Calu3 (cell line): ENCODE measurements at regions not wholly inside any gene's neighbourhood (a gene's known extent, or its start where the extent isn't known, plus 50 kb on each side); places are given as distances from the start of the nearest gene placed in this dataset.

Experiments
- BruUV-seq: library from RNA; stranded (reverse); fragments of 400-500 nt; replicated peaks from 2 replicates; lab custom pipeline; 2021; lab: Mats Ljungman, UMichigan
- CTCF ChIA-PET: fragments of 300-600 bp; sonication (Branson Sonifier 250); formaldehyde crosslinking; loops from one replicate; lab custom pipeline; 2022; ENCODE audit warnings: antibody characterized with exemption; lab: Charles Lee
- DNase-seq: peaks from one replicate; pipeline ENCODE4 v3.0.0; 2022
- H3K27ac Mint-ChIP-seq: one replicate; pipeline ENCODE4 v1.8.0; 2022; ENCODE audit warnings: mixed read lengths; ENCODE audit not compliant: unreplicated experiment
- H3K27me3 Mint-ChIP-seq: one replicate; pipeline ENCODE4 v1.8.0; 2022; ENCODE audit warnings: mixed read lengths; ENCODE audit not compliant: unreplicated experiment
- H3K36me3 Mint-ChIP-seq: one replicate; pipeline ENCODE4 v1.8.0; 2022; ENCODE audit warnings: mild to moderate bottlenecking, moderate library complexity, mixed read lengths; ENCODE audit not compliant: insufficient read depth, unreplicated experiment
- H3K4me1 Mint-ChIP-seq: one replicate; pipeline ENCODE4 v1.8.0; 2022; ENCODE audit warnings: mild to moderate bottlenecking, low read depth, mixed read lengths; ENCODE audit not compliant: unreplicated experiment
- H3K4me3 Mint-ChIP-seq: one replicate; pipeline ENCODE4 v1.8.0; 2022; ENCODE audit warnings: mild to moderate bottlenecking, low read depth, moderate library complexity, mixed read lengths; ENCODE audit not compliant: unreplicated experiment
- H3K9me3 Mint-ChIP-seq: one replicate; pipeline ENCODE4 v1.8.0; 2022; ENCODE audit warnings: low read depth, mixed read lengths; ENCODE audit not compliant: unreplicated experiment
- intact Hi-C: fragments of 100-400 bp; cut with micrococcal nuclease; formaldehyde crosslinking; loops from one replicate; pipeline ENCODE4 v1.10.0; 2022; ENCODE audit not compliant: unreplicated experiment
- TF ChIP-seq, protein P1 (sequence below): fragments of 200-600 bp; IDR thresholded peaks from one replicate; pipeline ENCODE4 v1.8.0; 2022; ENCODE audit warnings: antibody characterized with exemption; ENCODE audit not compliant: unreplicated experiment

DNA sequence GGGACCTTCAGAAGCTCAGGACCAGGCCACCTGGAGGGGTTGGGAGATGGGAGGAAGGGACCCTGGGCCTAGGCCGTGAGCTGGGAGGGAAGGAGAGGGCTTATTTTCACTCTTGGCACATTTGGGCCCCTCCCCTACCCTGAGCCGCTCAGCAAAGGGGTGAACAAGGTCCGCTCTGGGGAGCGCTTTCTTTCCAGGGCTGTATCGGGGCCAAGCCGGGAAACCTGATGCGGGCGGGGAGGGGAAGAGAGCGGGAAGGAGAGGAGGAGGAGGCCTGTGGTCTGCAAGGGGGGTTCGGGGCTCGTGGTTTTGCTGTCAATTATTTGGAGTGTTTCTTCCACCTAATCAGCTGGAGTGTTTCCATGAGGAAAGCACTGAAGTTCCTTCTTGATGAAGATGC, 62.7 kb upstream of the RXRA start:
- CTCF ChIA-PET, result no interaction called here
- Mint-ChIP-seq H3K36me3 (no peaks in the 10 kb centered on the region), H3K4me1 (no peaks in the 10 kb centered on the region), H3K4me3 (no peak overlapping the region), H3K27me3 (peaks cover 57% of the 10 kb centered on the region), H3K9me3 (no peaks in the 10 kb centered on the region), H3K27ac (no peak overlapping the region)
- TF ChIP-seq, protein P1, sequence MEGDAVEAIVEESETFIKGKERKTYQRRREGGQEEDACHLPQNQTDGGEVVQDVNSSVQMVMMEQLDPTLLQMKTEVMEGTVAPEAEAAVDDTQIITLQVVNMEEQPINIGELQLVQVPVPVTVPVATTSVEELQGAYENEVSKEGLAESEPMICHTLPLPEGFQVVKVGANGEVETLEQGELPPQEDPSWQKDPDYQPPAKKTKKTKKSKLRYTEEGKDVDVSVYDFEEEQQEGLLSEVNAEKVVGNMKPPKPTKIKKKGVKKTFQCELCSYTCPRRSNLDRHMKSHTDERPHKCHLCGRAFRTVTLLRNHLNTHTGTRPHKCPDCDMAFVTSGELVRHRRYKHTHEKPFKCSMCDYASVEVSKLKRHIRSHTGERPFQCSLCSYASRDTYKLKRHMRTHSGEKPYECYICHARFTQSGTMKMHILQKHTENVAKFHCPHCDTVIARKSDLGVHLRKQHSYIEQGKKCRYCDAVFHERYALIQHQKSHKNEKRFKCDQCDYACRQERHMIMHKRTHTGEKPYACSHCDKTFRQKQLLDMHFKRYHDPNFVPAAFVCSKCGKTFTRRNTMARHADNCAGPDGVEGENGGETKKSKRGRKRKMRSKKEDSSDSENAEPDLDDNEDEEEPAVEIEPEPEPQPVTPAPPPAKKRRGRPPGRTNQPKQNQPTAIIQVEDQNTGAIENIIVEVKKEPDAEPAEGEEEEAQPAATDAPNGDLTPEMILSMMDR, result no peak
- no peak for DNase-seq
- intact Hi-C loops, result no loop called here
- BruUV-seq, result no TSS peak

DNA sequence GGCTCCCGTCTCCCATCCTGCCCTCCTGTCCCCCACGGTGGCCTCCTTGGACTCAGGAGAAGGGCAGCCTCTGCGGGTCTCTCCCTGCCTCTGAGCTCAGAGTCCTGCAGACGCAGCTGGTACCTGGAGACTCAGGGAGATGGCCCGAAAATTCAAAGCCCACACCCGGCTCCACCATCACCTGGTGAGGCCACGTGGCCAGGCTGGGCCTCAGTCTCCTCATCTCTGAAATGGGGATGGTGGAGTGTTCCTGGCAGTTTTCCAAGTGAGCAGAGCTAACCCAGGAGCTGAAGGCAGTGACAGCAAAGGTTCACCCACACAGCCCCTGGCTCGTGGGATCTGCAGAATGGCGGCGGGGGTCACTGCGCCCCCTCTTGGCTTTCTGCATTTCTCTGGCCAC, 62.1 kb upstream of the RXRA start:
- Mint-ChIP-seq H3K9me3 (no peaks in the 10 kb centered on the region), H3K36me3 (no peaks in the 10 kb centered on the region), H3K4me1 (no peaks in the 10 kb centered on the region), H3K27ac (no peak overlapping the region), H3K4me3 (no peak overlapping the region), H3K27me3 (peaks cover 59% of the 10 kb centered on the region)
- CTCF ChIA-PET, result no interaction called here
- DNase-seq, result no peak
- intact Hi-C loops, result no loop called here
- BruUV-seq, result no TSS peak
- TF ChIP-seq, protein P1, result no peak

DNA sequence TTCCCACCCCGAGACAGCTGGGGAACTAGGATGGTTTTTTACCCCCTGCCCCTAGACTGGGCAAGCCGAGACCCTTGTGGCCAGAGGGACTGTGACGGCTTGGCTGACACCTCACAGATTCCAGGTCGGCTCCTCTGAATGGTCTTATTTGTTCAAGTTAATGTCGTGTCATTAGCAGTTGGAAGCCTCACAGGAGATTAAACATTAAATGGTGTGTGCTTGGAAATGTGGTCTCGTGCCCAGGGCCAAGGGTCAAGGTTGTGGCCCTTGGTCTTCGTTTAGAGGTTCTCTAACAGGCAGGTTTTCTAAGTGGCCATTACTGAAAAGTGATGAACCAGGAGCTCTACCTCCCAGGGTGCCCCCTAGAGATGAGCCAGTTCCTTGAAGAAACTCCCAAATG, 61.2 kb upstream of the RXRA start:
- no peak overlapping the region for H3K27ac Mint-ChIP-seq
- TF ChIP-seq, protein P1, result no peak
- peaks cover 69% of the 10 kb centered on the region for H3K27me3 Mint-ChIP-seq
- intact Hi-C loops, result no loop called here
- no peak overlapping the region for H3K4me3 Mint-ChIP-seq
- no peaks in the 10 kb centered on the region for H3K36me3 Mint-ChIP-seq
- H3K4me1 Mint-ChIP-seq, result no peaks in the 10 kb centered on the region
- BruUV-seq, result no TSS peak
- CTCF ChIA-PET, result no interaction called here
- H3K9me3 Mint-ChIP-seq, result no peaks in the 10 kb centered on the region
- DNase-seq, result no peak

DNA sequence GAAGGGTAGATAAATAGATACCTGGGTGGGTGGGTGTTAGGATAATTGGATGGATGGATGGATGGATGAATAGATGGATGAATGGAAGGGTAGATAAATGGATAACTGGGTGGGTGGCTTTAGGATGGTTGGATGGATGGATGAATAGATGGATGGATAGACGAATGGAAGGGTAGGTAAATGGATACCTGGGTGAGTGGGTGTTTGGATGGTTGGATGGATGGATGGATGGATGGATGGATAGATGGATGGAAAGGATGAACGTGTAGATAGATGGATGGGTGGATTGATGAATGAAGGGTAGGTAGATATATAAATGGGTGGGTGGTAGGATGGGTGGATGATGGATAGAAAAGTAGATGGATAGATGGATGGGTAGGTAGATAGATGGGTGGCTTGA, 59.8 kb upstream of the RXRA start:
- TF ChIP-seq, protein P1, result no peak
- DNase-seq, result no peak
- CTCF ChIA-PET, result no interaction called here
- Mint-ChIP-seq H3K27ac (no peak overlapping the region), H3K4me1 (no peaks in the 10 kb centered on the region), H3K27me3 (peaks cover 70% of the 10 kb centered on the region), H3K4me3 (no peak overlapping the region), H3K9me3 (no peaks in the 10 kb centered on the region), H3K36me3 (no peaks in the 10 kb centered on the region)
- BruUV-seq, result no TSS peak
- intact Hi-C loops, result no loop called here
